MM.1S (cell line): ENCODE measurements at regions not wholly inside any gene's neighbourhood (a gene's known extent, or its start where the extent isn't known, plus 50 kb on each side); places are given as distances from the start of the nearest gene placed in this dataset.

Experiments used
- EZH2phosphoT487 ChIP-seq: fragments of 300-600 bp; sonication (generic); IDR thresholded peaks from 2 replicates; pipeline ENCODE4 v1.6.1; 2018; ENCODE audit warnings: antibody characterized with exemption, low read length
- TF ChIP-seq, protein P1 (sequence below): fragments of 300-600 bp; sonication (generic); IDR thresholded peaks from 2 replicates; pipeline ENCODE4 v1.5.1; 2016; ENCODE audit warnings: antibody characterized with exemption, low read length, mixed read lengths

DNA sequence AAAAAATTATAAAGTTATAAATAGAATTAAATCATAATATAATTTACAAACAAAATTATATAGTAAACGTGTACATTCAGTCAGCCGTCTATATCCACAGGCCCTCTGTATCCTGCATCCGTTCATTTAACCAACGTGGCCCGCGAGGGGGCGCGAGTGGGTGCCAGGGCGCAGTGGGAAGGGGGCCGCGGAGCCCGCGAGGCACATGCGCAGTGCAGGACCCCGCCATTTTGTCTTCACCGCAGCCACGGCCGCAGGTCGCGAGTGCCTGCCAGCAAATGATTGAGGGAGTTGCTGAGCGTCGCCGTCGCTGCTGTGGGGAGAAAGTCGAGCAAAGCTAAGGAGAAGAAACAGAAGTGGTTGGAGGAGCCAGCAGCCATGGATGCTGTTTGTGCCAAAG is 53.4 kb upstream of the ECI2 start:
- TF ChIP-seq, protein P1, sequence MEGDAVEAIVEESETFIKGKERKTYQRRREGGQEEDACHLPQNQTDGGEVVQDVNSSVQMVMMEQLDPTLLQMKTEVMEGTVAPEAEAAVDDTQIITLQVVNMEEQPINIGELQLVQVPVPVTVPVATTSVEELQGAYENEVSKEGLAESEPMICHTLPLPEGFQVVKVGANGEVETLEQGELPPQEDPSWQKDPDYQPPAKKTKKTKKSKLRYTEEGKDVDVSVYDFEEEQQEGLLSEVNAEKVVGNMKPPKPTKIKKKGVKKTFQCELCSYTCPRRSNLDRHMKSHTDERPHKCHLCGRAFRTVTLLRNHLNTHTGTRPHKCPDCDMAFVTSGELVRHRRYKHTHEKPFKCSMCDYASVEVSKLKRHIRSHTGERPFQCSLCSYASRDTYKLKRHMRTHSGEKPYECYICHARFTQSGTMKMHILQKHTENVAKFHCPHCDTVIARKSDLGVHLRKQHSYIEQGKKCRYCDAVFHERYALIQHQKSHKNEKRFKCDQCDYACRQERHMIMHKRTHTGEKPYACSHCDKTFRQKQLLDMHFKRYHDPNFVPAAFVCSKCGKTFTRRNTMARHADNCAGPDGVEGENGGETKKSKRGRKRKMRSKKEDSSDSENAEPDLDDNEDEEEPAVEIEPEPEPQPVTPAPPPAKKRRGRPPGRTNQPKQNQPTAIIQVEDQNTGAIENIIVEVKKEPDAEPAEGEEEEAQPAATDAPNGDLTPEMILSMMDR, result no peak
- TF ChIP-seq EZH2phosphoT487, result no peak
